SK-N-SH (cell line): ENCODE measurements at regions not wholly inside any gene's neighbourhood (a gene's known extent, or its start where the extent isn't known, plus 50 kb on each side); places are given as distances from the start of the nearest gene placed in this dataset.

Source experiments
- CHD2 ChIP-seq: fragments of 150-350 bp; IDR thresholded peaks from 2 replicates; pipeline ENCODE4 v1.6.1; 2018; ENCODE audit warnings: low read length; ENCODE audit not compliant: partially characterized antibody
- EZH2phosphoT487 ChIP-seq: fragments of 200-600 bp; sonication (generic); IDR thresholded peaks from 2 replicates; pipeline ENCODE4 v1.6.1; 2017; ENCODE audit warnings: low read depth, mixed run types, mild to moderate bottlenecking, antibody characterized with exemption, moderate library complexity, borderline replicate concordance
- FOSL2 ChIP-seq: IDR thresholded peaks from 2 replicates; pipeline ENCODE4 v1.4.0; 2012; ENCODE audit warnings: low read depth, mild to moderate bottlenecking, moderate library complexity, borderline replicate concordance
- MXI1 ChIP-seq: IDR thresholded peaks from 2 replicates; pipeline ENCODE4 v1.6.1; 2012; ENCODE audit warnings: mild to moderate bottlenecking, low read depth, low read length, improper control_type of control experiment
- NFIC ChIP-seq: IDR thresholded peaks from 2 replicates; pipeline ENCODE4 v1.4.0; 2012; ENCODE audit warnings: borderline replicate concordance
- RAD21 ChIP-seq: IDR thresholded peaks from 2 replicates; pipeline ENCODE4 v1.6.1; 2012; ENCODE audit warnings: mild to moderate bottlenecking, low read length
- TEAD4 ChIP-seq: IDR thresholded peaks from 2 replicates; pipeline ENCODE4 v1.4.0; 2012; ENCODE audit warnings: mild to moderate bottlenecking, borderline replicate concordance; ENCODE audit not compliant: insufficient read depth
- TF ChIP-seq, protein P1 (sequence below): fragments of 200-600 bp; sonication (generic); IDR thresholded peaks from 2 replicates; pipeline ENCODE4 v1.6.1; 2017; ENCODE audit warnings: antibody characterized with exemption, mild to moderate bottlenecking, moderate library complexity
- TF ChIP-seq, protein P2 (sequence below): IDR thresholded peaks from 2 replicates; pipeline ENCODE4 v1.4.0; 2012; ENCODE audit warnings: low read depth
- TF ChIP-seq, protein P3 (sequence below): fragments of 150-350 bp; IDR thresholded peaks from 2 replicates; pipeline ENCODE4 v1.6.1; 2017; ENCODE audit warnings: antibody characterized with exemption, low read length, low read depth, borderline replicate concordance
- TF ChIP-seq, protein P4 (sequence below): IDR thresholded peaks from 2 replicates; pipeline ENCODE4 v1.6.1; 2012; ENCODE audit warnings: mild to moderate bottlenecking, low read depth, low read length, moderate library complexity

GRCh38 chr11:42972741-42973140 lies 339.1 kb upstream of the API5 start:
- TF ChIP-seq NFIC (no peak), RAD21 (no peak), CHD2 (peak; percentile 45), TEAD4 (no peak), EZH2phosphoT487 (no peak), FOSL2 (no peak), MXI1 (no peak)
- TF ChIP-seq, protein P1, sequence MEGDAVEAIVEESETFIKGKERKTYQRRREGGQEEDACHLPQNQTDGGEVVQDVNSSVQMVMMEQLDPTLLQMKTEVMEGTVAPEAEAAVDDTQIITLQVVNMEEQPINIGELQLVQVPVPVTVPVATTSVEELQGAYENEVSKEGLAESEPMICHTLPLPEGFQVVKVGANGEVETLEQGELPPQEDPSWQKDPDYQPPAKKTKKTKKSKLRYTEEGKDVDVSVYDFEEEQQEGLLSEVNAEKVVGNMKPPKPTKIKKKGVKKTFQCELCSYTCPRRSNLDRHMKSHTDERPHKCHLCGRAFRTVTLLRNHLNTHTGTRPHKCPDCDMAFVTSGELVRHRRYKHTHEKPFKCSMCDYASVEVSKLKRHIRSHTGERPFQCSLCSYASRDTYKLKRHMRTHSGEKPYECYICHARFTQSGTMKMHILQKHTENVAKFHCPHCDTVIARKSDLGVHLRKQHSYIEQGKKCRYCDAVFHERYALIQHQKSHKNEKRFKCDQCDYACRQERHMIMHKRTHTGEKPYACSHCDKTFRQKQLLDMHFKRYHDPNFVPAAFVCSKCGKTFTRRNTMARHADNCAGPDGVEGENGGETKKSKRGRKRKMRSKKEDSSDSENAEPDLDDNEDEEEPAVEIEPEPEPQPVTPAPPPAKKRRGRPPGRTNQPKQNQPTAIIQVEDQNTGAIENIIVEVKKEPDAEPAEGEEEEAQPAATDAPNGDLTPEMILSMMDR: no peak
- TF ChIP-seq, protein P2, sequence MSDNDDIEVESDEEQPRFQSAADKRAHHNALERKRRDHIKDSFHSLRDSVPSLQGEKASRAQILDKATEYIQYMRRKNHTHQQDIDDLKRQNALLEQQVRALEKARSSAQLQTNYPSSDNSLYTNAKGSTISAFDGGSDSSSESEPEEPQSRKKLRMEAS: no peak
- TF ChIP-seq, protein P3, sequence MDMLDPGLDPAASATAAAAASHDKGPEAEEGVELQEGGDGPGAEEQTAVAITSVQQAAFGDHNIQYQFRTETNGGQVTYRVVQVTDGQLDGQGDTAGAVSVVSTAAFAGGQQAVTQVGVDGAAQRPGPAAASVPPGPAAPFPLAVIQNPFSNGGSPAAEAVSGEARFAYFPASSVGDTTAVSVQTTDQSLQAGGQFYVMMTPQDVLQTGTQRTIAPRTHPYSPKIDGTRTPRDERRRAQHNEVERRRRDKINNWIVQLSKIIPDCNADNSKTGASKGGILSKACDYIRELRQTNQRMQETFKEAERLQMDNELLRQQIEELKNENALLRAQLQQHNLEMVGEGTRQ: no peak
- TF ChIP-seq, protein P4, sequence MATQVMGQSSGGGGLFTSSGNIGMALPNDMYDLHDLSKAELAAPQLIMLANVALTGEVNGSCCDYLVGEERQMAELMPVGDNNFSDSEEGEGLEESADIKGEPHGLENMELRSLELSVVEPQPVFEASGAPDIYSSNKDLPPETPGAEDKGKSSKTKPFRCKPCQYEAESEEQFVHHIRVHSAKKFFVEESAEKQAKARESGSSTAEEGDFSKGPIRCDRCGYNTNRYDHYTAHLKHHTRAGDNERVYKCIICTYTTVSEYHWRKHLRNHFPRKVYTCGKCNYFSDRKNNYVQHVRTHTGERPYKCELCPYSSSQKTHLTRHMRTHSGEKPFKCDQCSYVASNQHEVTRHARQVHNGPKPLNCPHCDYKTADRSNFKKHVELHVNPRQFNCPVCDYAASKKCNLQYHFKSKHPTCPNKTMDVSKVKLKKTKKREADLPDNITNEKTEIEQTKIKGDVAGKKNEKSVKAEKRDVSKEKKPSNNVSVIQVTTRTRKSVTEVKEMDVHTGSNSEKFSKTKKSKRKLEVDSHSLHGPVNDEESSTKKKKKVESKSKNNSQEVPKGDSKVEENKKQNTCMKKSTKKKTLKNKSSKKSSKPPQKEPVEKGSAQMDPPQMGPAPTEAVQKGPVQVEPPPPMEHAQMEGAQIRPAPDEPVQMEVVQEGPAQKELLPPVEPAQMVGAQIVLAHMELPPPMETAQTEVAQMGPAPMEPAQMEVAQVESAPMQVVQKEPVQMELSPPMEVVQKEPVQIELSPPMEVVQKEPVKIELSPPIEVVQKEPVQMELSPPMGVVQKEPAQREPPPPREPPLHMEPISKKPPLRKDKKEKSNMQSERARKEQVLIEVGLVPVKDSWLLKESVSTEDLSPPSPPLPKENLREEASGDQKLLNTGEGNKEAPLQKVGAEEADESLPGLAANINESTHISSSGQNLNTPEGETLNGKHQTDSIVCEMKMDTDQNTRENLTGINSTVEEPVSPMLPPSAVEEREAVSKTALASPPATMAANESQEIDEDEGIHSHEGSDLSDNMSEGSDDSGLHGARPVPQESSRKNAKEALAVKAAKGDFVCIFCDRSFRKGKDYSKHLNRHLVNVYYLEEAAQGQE: no peak
